Upper lobe of left lung (tissue), 6 donors: ENCODE measurements at regions not wholly inside any gene's neighbourhood (a gene's known extent, or its start where the extent isn't known, plus 50 kb on each side); places are given as distances from the start of the nearest gene placed in this dataset.
A peak's percentile ranks its signal among the peaks of the same experiment; 100 is the strongest.

Source experiments
- ATAC-seq, 2 donors: fragments of 200-7000 bp; cut with Tn5 transposase; one replicate each; pipeline ENCODE4 v1.9.1; 2022; ENCODE audit warnings: mild to moderate bottlenecking in 2 of 2, moderate library complexity in 2 of 2; ENCODE audit not compliant: low FRiP score in 2 of 2
- DNase-seq, 2 donors: peaks; one replicate each; pipeline ENCODE4 v3.0.0-alpha.2; 2019 to 2020
- H3K27ac ChIP-seq, 4 donors: fragments of 200-600 bp; sonication (generic); one replicate each; pipeline ENCODE4 v1.5.1; 2016 to 2019
- H3K27me3 ChIP-seq, 4 donors: fragments of 200-600 bp; sonication (generic); one replicate each; pipeline ENCODE4 v1.5.1; 2017 to 2019
- H3K36me3 ChIP-seq, 4 donors: fragments of 200-600 bp; sonication (generic); one replicate each; pipeline ENCODE4 v1.5.1; 2016 to 2019
- H3K4me1 ChIP-seq, 4 donors: fragments of 200-600 bp; sonication (generic); one replicate each; pipeline ENCODE4 v1.5.1; 2018 to 2019
- H3K4me3 ChIP-seq, 4 donors: fragments of 200-600 bp; sonication (generic); one replicate each; pipeline ENCODE4 v1.5.1; 2017 to 2019; ENCODE audit warnings: mild to moderate bottlenecking in 2 of 4, moderate library complexity in 1 of 4
- H3K9me3 ChIP-seq, 4 donors: fragments of 200-600 bp; sonication (generic); one replicate each; pipeline ENCODE4 v1.5.1; 2018 to 2019
- EP300 ChIP-seq, 4 donors: sonication (generic); formaldehyde crosslinking; IDR thresholded peaks; one replicate each; pipeline ENCODE4 v1.5.1; 2017; ENCODE audit warnings: antibody characterized with exemption in 4 of 4, control low read depth in 2 of 4
- POLR2A ChIP-seq, 4 donors: fragments of 450-650 bp; IDR thresholded peaks; one replicate each; pipeline ENCODE4 v1.5.1; 2016 to 2017; ENCODE audit warnings: antibody characterized with exemption in 4 of 4, mild to moderate bottlenecking in 2 of 4
- POLR2AphosphoS5 ChIP-seq, 2 donors: sonication (generic); formaldehyde crosslinking; IDR thresholded peaks; one replicate each; pipeline ENCODE4 v1.5.1; 2017; ENCODE audit warnings: antibody characterized with exemption in 2 of 2
- WGBS, 2 donors: methylation state at CpG; one replicate each; pipeline ENCODE4 v1.1.5; 2017 to 2018; 5-methylcytosine and 5-hydroxymethylcytosine counted together
- TF ChIP-seq, protein P1 (sequence below), 6 experiments: fragments of 450-650 bp in 4 of 6; fragments of 200-600 bp in 2 of 6; sonication (generic) in 2 of 6; IDR thresholded peaks; one replicate each; pipeline ENCODE4 v1.5.1; 2016 to 2019; ENCODE audit warnings: antibody characterized with exemption in 6 of 6
- donor health status: DM: no; HTN: no; CAD: no; lungs with moderate emphysema.
- donor health status: DM: no; HTN: yes; CAD: no; lungs with severe emphysema.

DNA sequence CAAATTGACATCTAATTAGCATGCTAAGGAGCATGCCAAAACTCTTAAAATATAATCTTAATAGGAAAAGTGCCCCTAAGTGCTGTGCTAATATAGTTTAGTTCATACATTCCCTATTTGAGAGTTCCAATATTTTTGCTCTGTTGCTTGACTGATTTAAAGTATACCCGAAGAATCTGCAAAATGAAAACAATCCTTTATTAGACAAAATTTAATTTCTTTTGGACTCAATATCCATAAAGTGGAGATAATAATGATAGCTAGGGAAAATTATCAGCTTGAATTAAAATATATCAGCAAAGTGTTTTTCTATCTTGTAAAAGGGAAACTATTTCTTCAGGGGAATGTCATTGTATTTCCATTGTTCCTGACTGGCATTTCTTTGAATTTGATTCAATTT, 196.0 kb upstream of the NPY2R start:
- no peaks in the 10 kb centered on the region for H3K4me1 ChIP-seq
- H3K9me3 ChIP-seq = no peaks in the 10 kb centered on the region
- H3K27me3 ChIP-seq = no peaks in the 10 kb centered on the region
- ATAC-seq (no peak), DNase-seq (no peak)
- WGBS, 2 donors = 78 to 84% methylated on average over 1 of the region's 1 CpG
- H3K36me3 ChIP-seq = no peaks in the 10 kb centered on the region
- H3K4me3 ChIP-seq = no peak overlapping the region
- H3K27ac ChIP-seq = no peak overlapping the region
- TF ChIP-seq POLR2A (IDR thresholded peaks at IDR 0.05) = no peak
- TF ChIP-seq EP300 (IDR thresholded peaks at IDR 0.05) = no peak
- no peak for TF ChIP-seq POLR2AphosphoS5 (IDR thresholded peaks at IDR 0.05)
- TF ChIP-seq, protein P1, sequence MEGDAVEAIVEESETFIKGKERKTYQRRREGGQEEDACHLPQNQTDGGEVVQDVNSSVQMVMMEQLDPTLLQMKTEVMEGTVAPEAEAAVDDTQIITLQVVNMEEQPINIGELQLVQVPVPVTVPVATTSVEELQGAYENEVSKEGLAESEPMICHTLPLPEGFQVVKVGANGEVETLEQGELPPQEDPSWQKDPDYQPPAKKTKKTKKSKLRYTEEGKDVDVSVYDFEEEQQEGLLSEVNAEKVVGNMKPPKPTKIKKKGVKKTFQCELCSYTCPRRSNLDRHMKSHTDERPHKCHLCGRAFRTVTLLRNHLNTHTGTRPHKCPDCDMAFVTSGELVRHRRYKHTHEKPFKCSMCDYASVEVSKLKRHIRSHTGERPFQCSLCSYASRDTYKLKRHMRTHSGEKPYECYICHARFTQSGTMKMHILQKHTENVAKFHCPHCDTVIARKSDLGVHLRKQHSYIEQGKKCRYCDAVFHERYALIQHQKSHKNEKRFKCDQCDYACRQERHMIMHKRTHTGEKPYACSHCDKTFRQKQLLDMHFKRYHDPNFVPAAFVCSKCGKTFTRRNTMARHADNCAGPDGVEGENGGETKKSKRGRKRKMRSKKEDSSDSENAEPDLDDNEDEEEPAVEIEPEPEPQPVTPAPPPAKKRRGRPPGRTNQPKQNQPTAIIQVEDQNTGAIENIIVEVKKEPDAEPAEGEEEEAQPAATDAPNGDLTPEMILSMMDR (IDR thresholded peaks at IDR 0.05) = no peak

DNA sequence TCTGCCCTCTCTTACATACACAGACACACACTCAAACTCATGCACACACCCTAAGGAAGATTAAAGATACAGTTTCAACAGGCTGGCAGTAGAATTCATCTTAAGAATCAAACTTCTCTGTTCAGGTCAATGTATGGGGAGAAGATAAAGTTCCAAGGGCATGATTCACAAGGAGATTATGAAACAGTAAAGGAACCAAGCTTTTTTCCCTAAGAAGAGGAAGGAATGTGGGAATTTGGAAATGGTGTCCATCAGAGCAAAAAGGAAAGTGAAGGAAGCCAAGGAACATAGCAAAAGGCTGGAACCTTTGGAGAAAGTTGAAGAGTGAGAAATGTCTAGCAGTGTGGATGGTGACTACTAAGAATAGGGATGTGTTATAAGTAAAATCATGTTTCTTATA, 191.0 kb upstream of the NPY2R start:
- TF ChIP-seq, protein P1 (IDR thresholded peaks at IDR 0.05) = no peak
- TF ChIP-seq EP300 (IDR thresholded peaks at IDR 0.05) (no peak), POLR2A (IDR thresholded peaks at IDR 0.05) (no peak), POLR2AphosphoS5 (IDR thresholded peaks at IDR 0.05) (no peak)
- H3K27me3 ChIP-seq = no peaks in the 10 kb centered on the region
- no peaks in the 10 kb centered on the region for H3K9me3 ChIP-seq
- DNase-seq (no peak), ATAC-seq (no peak)
- H3K4me3 ChIP-seq = no peak overlapping the region
- no peaks in the 10 kb centered on the region for H3K36me3 ChIP-seq
- H3K4me1 ChIP-seq = no peaks in the 10 kb centered on the region
- H3K27ac ChIP-seq = no peak overlapping the region

DNA sequence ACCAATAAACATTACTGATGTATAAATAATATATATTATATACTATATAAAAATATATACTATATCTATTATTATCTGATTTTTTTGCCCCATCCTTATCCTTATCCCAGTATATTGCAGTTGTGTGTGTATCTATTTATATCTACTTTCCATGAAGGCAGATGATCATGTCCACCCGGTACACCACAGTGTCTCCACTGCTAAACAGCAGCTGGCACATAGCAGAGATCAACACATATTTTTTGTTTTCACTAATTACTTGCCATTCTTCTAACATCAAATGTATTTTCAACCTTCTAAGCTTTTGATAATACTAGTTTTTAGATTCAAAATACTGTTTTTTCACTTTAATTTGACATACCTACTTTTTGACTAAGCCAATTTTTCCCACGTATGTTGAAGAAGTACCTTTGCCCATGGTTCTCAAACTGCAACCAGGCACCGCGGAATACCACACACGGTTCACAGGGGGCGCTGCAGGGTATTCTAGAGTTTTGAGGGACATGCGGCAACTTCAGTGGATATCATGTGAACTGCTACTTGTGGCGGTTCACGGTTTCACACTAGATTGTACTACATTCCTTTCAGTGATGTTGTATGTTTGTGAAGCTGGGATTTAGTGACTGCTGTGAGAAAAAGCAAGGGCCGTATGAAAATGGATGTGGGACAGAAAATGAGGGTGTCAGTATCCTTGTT, 182.5 kb upstream of the NPY2R start:
- DNase-seq (peak in 1 of 2 donors; percentile 28), ATAC-seq (no peak)
- Histone ChIP-seq H3K4me1 (no peaks in the 10 kb centered on the region), H3K27me3 (no peaks in the 10 kb centered on the region), H3K4me3 (no peak overlapping the region), H3K36me3 (no peaks in the 10 kb centered on the region), H3K9me3 (no peaks in the 10 kb centered on the region), H3K27ac (no peak overlapping the region)
- TF ChIP-seq POLR2A (IDR thresholded peaks at IDR 0.05) = no peak
- TF ChIP-seq, protein P1 (IDR thresholded peaks at IDR 0.05) = peak in 4 of 6 experiments; percentile 14 to 43 (median 24)
- WGBS, 2 donors = 28 to 31% methylated on average over 10 of the region's 10 CpGs

DNA sequence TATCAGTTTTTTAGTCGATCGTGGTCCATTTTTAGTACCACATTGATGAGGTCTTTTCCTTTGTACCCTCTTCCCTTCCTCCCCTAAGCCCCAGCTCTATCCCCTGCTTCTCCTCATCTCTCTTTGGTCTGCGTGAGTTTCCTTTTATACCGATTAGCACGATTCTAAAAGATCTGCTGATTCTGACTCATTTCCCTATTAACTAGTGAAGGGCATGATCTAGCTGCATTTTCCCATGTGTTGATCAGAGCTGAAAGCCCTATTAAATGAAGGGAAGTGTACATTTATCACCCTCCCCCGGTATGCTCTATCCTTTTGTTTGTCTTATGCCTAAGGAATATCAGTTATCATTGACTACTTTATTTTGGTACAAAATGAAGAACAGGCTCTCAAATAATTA, 181.7 kb upstream of the NPY2R start:
- 84 to 88% methylated on average over 6 of the region's 6 CpGs for WGBS, 2 donors
- ATAC-seq (no peak), DNase-seq (no peak)
- Histone ChIP-seq H3K27ac (no peak overlapping the region), H3K9me3 (no peaks in the 10 kb centered on the region), H3K27me3 (no peaks in the 10 kb centered on the region), H3K36me3 (no peaks in the 10 kb centered on the region), H3K4me1 (no peaks in the 10 kb centered on the region), H3K4me3 (no peak overlapping the region)
- no peak for TF ChIP-seq POLR2AphosphoS5 (IDR thresholded peaks at IDR 0.05)
- no peak for TF ChIP-seq EP300 (IDR thresholded peaks at IDR 0.05)
- TF ChIP-seq, protein P1 (IDR thresholded peaks at IDR 0.05) = no peak
- TF ChIP-seq POLR2A (IDR thresholded peaks at IDR 0.05) = no peak

DNA sequence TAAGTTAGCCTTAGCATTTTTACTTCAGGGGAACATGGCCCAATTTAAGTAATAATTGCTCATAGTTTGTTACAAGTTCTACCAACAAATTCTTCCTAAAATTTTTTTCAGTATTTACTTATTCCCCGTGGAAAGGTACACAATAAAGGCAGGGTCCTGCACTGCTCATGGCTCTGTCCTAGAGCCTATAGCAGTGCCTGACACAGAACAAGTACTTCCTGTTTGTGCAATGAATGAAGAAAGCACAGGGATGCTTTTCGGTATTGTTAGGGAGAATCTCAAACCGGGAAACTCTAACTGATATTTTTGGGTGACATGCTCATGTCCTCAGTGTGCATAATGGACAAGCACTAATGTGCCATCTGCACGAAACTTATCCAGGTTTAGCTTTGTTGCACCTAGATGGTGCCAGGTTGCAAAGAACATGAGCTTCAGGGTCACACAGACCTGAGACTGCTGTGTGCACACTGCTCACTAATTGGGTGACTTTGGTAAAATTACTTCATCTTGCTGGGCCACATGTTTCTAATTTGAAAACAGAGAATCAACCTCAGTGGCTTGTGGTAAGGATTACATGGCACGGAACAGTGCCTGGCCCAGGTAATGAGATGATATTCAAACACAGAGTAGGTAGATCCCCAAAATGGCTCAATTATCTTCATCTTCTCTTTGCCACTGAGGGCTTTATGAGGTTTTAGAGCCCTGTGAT, 175.8 kb upstream of the NPY2R start:
- WGBS, 2 donors = 84 to 88% methylated on average over 5 of the region's 5 CpGs
- H3K9me3 ChIP-seq = no peaks in the 10 kb centered on the region
- no peaks in the 10 kb centered on the region for H3K27me3 ChIP-seq
- TF ChIP-seq, protein P1 (IDR thresholded peaks at IDR 0.05) = no peak
- TF ChIP-seq POLR2A (IDR thresholded peaks at IDR 0.05) = no peak
- no peaks in the 10 kb centered on the region for H3K36me3 ChIP-seq
- H3K27ac ChIP-seq = no peak overlapping the region
- ATAC-seq (no peak), DNase-seq (no peak)
- no peak overlapping the region for H3K4me3 ChIP-seq
- no peaks in the 10 kb centered on the region for H3K4me1 ChIP-seq
